ENCODE measurements at regions not wholly inside any gene's neighbourhood (a gene's known extent, or its start where the extent isn't known, plus 50 kb on each side); places are given as distances from the start of the nearest gene placed in this dataset.

GRCh38 chr1:192438737-192439136 is 121.9 kb downstream of the RGS21 start:
- no peaks in the 10 kb centered on the region for H3K9me3 ChIP-seq
- WGBS, 2 donors, result 81 to 82% methylated on average over 3 of the region's 3 CpGs
- no peak for DNase-seq

GRCh38 chr1:192439373-192440025 is 122.7 kb downstream of the RGS21 start:
- Histone ChIP-seq H3K9me3 (no peaks in the 10 kb centered on the region), H3K4me1 (no peaks in the 10 kb centered on the region), H3K27me3 (no peaks in the 10 kb centered on the region), H3K4me3 (no peak overlapping the region), H3K36me3 (ENCODE audit: low read depth, missing control alignments) (no peaks in the 10 kb centered on the region), H3K27ac (no peak overlapping the region)
- no peak for TF ChIP-seq CTCF (IDR thresholded peaks at IDR 0.05)
- no peak for TF ChIP-seq POLR2A (IDR thresholded peaks at IDR 0.05)
- no peak for DNase-seq
- intact Hi-C loops (cut with DNase I; ENCODE audit: low total_unique reads), result no loop called here
- WGBS, 2 donors, result 82 to 92% methylated on average over 6 of the region's 6 CpGs

More at GRCh38 chr1:192438737-192439136, 121.9 kb downstream of the RGS21 start:
- no peaks in the 10 kb centered on the region for H3K27me3 ChIP-seq
- no peak for TF ChIP-seq CTCF (IDR thresholded peaks at IDR 0.05)
- TF ChIP-seq POLR2A (IDR thresholded peaks at IDR 0.05), result no peak
- H3K36me3 ChIP-seq (ENCODE audit: low read depth, missing control alignments), result no peaks in the 10 kb centered on the region
- intact Hi-C loops (cut with DNase I; ENCODE audit: low total_unique reads), result no loop called here
- no peaks in the 10 kb centered on the region for H3K4me1 ChIP-seq
- H3K27ac ChIP-seq, result no peak overlapping the region
- H3K4me3 ChIP-seq, result no peak overlapping the region

GRCh38 chr1:192441492-192441891 is 124.7 kb downstream of the RGS21 start:
- DNase-seq, result no peak
- intact Hi-C loops (cut with DNase I; ENCODE audit: low total_unique reads), result no loop called here
- H3K36me3 ChIP-seq (ENCODE audit: low read depth, missing control alignments), result no peaks in the 10 kb centered on the region
- H3K4me3 ChIP-seq, result no peak overlapping the region
- 77 to 82% methylated on average over 3 of the region's 3 CpGs for WGBS, 2 donors
- H3K4me1 ChIP-seq, result no peaks in the 10 kb centered on the region
- no peak overlapping the region for H3K27ac ChIP-seq
- no peaks in the 10 kb centered on the region for H3K27me3 ChIP-seq
- no peaks in the 10 kb centered on the region for H3K9me3 ChIP-seq
- TF ChIP-seq POLR2A (IDR thresholded peaks at IDR 0.05), result no peak
- no peak for TF ChIP-seq CTCF (IDR thresholded peaks at IDR 0.05)

- no peaks in the 10 kb centered on the region for H3K36me3 ChIP-seq (ENCODE audit: low read depth, missing control alignments)
- no peak overlapping the region for H3K4me3 ChIP-seq
- intact Hi-C loops (cut with DNase I; ENCODE audit: low total_unique reads), result no loop called here
- DNase-seq, result no peak
- H3K9me3 ChIP-seq, result no peaks in the 10 kb centered on the region
- WGBS, 2 donors, result 47 to 56% methylated on average over 2 of the region's 2 CpGs
- no peaks in the 10 kb centered on the region for H3K27me3 ChIP-seq
- H3K27ac ChIP-seq, result no peak overlapping the region
- no peaks in the 10 kb centered on the region for H3K4me1 ChIP-seq
- TF ChIP-seq POLR2A (IDR thresholded peaks at IDR 0.05) (no peak), CTCF (IDR thresholded peaks at IDR 0.05) (no peak)
Observed at GRCh38 chr1:192442736-192443135, 125.9 kb downstream of the RGS21 start.

- H3K27ac ChIP-seq, result no peak overlapping the region
- H3K4me3 ChIP-seq, result no peak overlapping the region
- H3K4me1 ChIP-seq, result no peaks in the 10 kb centered on the region
- intact Hi-C loops (cut with DNase I; ENCODE audit: low total_unique reads), result no loop called here
- no peak for TF ChIP-seq CTCF (IDR thresholded peaks at IDR 0.05)
- TF ChIP-seq POLR2A (IDR thresholded peaks at IDR 0.05), result no peak
- no peak for DNase-seq
- no peaks in the 10 kb centered on the region for H3K27me3 ChIP-seq
- no peaks in the 10 kb centered on the region for H3K9me3 ChIP-seq
- H3K36me3 ChIP-seq (ENCODE audit: low read depth, missing control alignments), result no peaks in the 10 kb centered on the region
Observed at GRCh38 chr1:192443616-192444015, 126.8 kb downstream of the RGS21 start.
